Activated CD8-positive, alpha-beta T cell treated with anti-CD3 and anti-CD28 coated beads for 36 hours (primary cell): ENCODE measurements at regions not wholly inside any gene's neighbourhood (a gene's known extent, or its start where the extent isn't known, plus 50 kb on each side); places are given as distances from the start of the nearest gene placed in this dataset.

Source experiments
- ATAC-seq: fragments of 200-7000 bp; cut with Tn5 transposase; one replicate; pipeline ENCODE4 v1.10.0; 2021; ENCODE audit warnings: mild to moderate bottlenecking, moderate library complexity
- CTCF ChIA-PET: fragments of 350-600 bp; sonication (Branson Sonifier 250); formaldehyde crosslinking; loops from one replicate; lab custom pipeline; 2021; ENCODE audit warnings: antibody characterized with exemption; lab: Charles Lee
- POLR2A ChIA-PET: fragments of 350-600 bp; sonication (Branson Sonifier 250); formaldehyde crosslinking; loops from one replicate; lab custom pipeline; 2021; ENCODE audit warnings: antibody characterized with exemption; lab: Charles Lee
- DNase-seq: peaks from one replicate; pipeline ENCODE4 v3.0.0-alpha.2; 2020
- H3K27ac Mint-ChIP-seq: one replicate; pipeline ENCODE4 v1.8.0; 2021; ENCODE audit warnings: mild to moderate bottlenecking, mixed read lengths
- H3K27me3 Mint-ChIP-seq: one replicate; pipeline ENCODE4 v1.8.0; 2021; ENCODE audit warnings: mixed read lengths
- H3K36me3 Mint-ChIP-seq: one replicate; pipeline ENCODE4 v1.8.0; 2021; ENCODE audit warnings: low read depth, mixed read lengths
- H3K4me1 Mint-ChIP-seq: one replicate; pipeline ENCODE4 v1.8.0; 2021; ENCODE audit warnings: low read depth, mixed read lengths
- H3K4me3 Mint-ChIP-seq: one replicate; pipeline ENCODE4 v1.8.0; 2021; ENCODE audit warnings: mild to moderate bottlenecking, moderate library complexity, mixed read lengths
- H3K9me3 Mint-ChIP-seq: one replicate; pipeline ENCODE4 v1.8.0; 2021; ENCODE audit warnings: mixed read lengths
- CTCF ChIP-seq: fragments of 200-600 bp; IDR thresholded peaks from one replicate; pipeline ENCODE4 v1.8.0; 2022; ENCODE audit warnings: antibody characterized with exemption, mild to moderate bottlenecking
- intact Hi-C: fragments of 100-400 bp; cut with micrococcal nuclease; formaldehyde crosslinking; loops from one replicate; pipeline ENCODE4 v1.10.0; 2022

- ATAC-seq (no peak), DNase-seq (no peak)
- Mint-ChIP-seq H3K4me3 (no peak overlapping the region), H3K27ac (no peak overlapping the region), H3K27me3 (no peaks in the 10 kb centered on the region), H3K4me1 (no peaks in the 10 kb centered on the region), H3K9me3 (peaks cover 11% of the 10 kb centered on the region), H3K36me3 (no peaks in the 10 kb centered on the region)
- intact Hi-C loops: no loop called here
- ChIA-PET POLR2A (no interaction called here), CTCF (no interaction called here)
- no peak for TF ChIP-seq CTCF
Observed at GRCh38 chr1:80050085-80050484, 1043.6 kb upstream of the ADGRL4 start.

- Mint-ChIP-seq H3K4me1 (no peaks in the 10 kb centered on the region), H3K4me3 (no peak overlapping the region), H3K9me3 (peaks cover 11% of the 10 kb centered on the region), H3K27me3 (no peaks in the 10 kb centered on the region), H3K27ac (no peak overlapping the region), H3K36me3 (no peaks in the 10 kb centered on the region)
- ChIA-PET POLR2A (no interaction called here), CTCF (no interaction called here)
- intact Hi-C loops: no loop called here
- DNase-seq (no peak), ATAC-seq (no peak)
- TF ChIP-seq CTCF: no peak
Observed at GRCh38 chr1:80048716-80049115, 1042.2 kb upstream of the ADGRL4 start.

GRCh38 chr1:80047791-80048190, 1041.3 kb upstream of the ADGRL4 start:
- no peaks in the 10 kb centered on the region for H3K27me3 Mint-ChIP-seq
- no peak for TF ChIP-seq CTCF
- CTCF ChIA-PET: no interaction called here
- no peak overlapping the region for H3K27ac Mint-ChIP-seq
- intact Hi-C loops: no loop called here
- ATAC-seq (no peak), DNase-seq (no peak)
- no peaks in the 10 kb centered on the region for H3K36me3 Mint-ChIP-seq
- H3K4me3 Mint-ChIP-seq: no peak overlapping the region
- H3K9me3 Mint-ChIP-seq: peaks cover 12% of the 10 kb centered on the region
- POLR2A ChIA-PET: no interaction called here
- H3K4me1 Mint-ChIP-seq: no peaks in the 10 kb centered on the region

- TF ChIP-seq CTCF: no peak
- Mint-ChIP-seq H3K36me3 (no peaks in the 10 kb centered on the region), H3K27ac (no peak overlapping the region), H3K9me3 (peaks cover 13% of the 10 kb centered on the region), H3K4me1 (no peaks in the 10 kb centered on the region), H3K4me3 (no peak overlapping the region), H3K27me3 (no peaks in the 10 kb centered on the region)
- intact Hi-C loops: no loop called here
- CTCF ChIA-PET: no interaction called here
- POLR2A ChIA-PET: no interaction called here
- DNase-seq: no peak
- ATAC-seq: no peak
Observed at GRCh38 chr1:80044662-80045061, 1038.1 kb upstream of the ADGRL4 start.

GRCh38 chr1:80036690-80037432, 1030.3 kb upstream of the ADGRL4 start:
- TF ChIP-seq CTCF: no peak
- ChIA-PET CTCF (no interaction called here), POLR2A (no interaction called here)
- DNase-seq: no peak
- Mint-ChIP-seq H3K9me3 (peaks cover 10% of the 10 kb centered on the region), H3K4me1 (no peaks in the 10 kb centered on the region), H3K4me3 (no peak overlapping the region), H3K36me3 (no peaks in the 10 kb centered on the region), H3K27ac (no peak overlapping the region), H3K27me3 (no peaks in the 10 kb centered on the region)
- intact Hi-C loops: no loop called here
- ATAC-seq: no peak
